NK-92 treated with Interleukin-12 subunit alpha and Interleukin-12 subunit beta, amount 100 ng/mL, for 24 hours (cell line): ENCODE measurements at regions not wholly inside any gene's neighbourhood (a gene's known extent, or its start where the extent isn't known, plus 50 kb on each side); places are given as distances from the start of the nearest gene placed in this dataset.

Source experiments
- DNase-seq: peaks from one replicate; lab custom pipeline; 2025; lab: John Stamatoyannopoulos, UW

- no peak for DNase-seq
Measured at GRCh38 chrY:19142093-19142492, 368.6 kb upstream of the HSFY2 start.

DNA sequence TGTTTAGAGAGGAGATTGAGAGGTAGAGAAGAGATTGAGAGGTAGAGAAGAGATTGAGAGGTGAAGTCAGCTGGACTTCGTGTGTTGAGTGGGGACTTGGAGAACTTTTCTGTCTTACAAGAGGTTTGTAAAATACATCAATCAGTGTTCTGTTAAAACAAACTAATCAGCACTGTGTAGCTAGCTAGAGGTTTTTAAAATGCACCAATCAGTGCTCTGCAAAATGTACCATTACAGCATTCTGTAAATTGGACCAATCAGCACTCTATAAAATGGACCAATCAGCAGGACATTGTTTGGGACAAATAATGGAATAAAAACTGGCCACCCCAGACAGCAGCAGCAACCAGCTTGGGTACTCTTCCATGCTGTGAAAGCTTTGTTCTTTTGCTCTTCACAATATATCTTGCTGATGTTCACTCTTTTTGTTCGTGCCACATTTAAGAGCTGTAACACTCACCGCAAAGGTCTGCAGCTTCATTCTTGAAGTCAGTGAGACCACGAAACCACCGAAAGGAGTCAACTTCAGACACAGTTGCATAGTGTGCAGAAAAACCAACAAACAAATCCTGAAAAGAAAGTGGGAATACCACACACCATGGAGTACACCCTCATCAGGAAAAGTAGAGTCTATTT, 366.9 kb upstream of the HSFY2 start:
- DNase-seq: no peak

DNA sequence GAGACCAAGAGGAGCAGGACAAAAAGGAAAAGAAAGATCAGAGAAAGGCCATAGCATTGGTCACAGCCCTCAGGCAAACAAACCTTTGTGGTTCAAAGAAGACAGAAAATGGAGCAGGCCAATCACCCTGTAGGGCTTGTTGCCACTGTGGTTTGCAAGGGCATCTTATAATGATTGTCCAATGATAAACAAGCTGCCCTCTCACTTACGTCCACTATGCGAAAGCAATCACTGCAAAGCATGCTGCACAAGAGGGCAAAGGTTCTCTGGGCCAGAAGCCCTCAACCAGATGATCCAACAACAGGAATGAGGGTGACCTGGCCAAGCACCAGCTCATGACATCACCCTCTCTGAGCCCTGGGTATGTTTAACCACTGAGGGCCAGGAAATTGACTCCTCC, 360.9 kb upstream of the HSFY2 start:
- DNase-seq: no peak

GRCh38 chrY:19130569-19131358, 357.2 kb upstream of the HSFY2 start:
- DNase-seq: peak; percentile 4

DNA sequence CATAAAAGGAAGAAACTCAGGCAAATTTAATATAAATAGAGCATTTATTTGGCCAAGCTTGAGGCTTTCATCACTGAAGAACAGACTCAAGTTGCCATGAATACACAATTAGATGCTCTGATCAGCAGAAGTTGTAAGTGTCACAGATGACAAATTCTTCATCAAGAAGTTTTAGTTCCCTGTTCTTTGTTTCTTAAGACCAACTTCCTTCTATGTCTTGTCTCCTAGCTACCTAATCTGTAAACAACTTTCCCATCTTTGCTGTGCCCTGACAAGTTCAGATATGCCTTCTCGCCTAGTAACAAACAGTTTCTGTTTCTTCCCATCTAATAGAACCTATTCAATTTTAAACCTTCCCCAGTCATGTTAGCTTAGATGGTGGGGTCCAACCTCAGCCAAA, 353.4 kb upstream of the HSFY2 start:
- no peak for DNase-seq

- no peak for DNase-seq
Measured at GRCh38 chrY:19124609-19125008, 351.1 kb upstream of the HSFY2 start.

DNA sequence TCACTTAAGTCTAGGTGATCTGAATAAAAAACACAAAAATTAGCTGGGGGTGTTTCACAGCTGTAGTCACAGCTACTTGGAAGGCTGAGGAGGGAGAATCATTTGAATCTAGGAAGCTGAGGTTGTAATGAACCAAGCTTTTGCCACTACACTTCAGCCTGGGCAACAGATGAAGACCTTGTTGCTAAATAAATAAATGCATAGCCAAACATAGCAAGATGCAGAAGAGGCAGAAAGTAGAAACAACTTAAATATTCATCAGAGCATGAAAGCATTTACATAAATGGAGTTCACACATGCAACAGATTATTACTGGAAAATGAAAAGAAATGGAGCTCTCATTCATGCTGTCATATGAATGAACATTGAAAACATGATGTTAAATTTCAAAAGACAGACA, 348.9 kb upstream of the HSFY2 start:
- no peak for DNase-seq

DNA sequence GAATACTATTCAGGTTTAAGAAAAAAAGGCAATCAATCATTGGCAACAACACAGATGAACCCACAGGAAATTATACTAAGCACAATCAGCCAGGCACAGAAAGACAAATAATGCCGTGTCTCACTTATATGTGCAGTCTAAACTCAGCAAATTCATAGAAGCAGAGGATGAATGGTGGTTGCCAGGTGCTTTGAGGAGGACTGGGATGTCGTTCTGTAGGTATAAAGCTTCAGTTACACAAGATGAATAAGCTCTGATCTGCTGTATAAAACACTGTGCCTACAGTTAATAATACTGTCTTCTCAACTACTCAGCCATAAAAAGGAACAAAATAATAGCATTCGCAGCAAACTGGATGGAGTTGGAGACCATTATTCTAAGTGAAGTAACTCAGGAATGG, 324.8 kb upstream of the HSFY2 start:
- DNase-seq: no peak

DNA sequence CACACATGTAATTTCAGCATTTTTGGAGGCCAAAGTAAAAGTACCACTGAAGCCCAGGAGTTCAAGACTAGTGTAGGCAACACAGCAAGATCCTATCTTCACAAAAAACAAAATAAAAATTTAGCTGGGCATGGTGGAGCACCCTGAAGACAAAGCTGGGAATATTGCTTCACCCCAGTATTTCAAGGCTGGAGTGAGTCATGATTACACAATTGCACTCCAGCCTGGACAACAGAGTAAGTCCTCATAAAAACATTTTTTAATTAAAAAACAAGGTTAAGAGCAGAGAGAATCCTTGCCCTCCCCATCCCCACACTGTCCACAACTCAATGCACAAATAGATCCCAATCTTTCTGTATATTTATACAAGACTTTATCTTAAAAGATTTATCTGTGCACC, 321.9 kb upstream of the HSFY2 start:
- no peak for DNase-seq

DNA sequence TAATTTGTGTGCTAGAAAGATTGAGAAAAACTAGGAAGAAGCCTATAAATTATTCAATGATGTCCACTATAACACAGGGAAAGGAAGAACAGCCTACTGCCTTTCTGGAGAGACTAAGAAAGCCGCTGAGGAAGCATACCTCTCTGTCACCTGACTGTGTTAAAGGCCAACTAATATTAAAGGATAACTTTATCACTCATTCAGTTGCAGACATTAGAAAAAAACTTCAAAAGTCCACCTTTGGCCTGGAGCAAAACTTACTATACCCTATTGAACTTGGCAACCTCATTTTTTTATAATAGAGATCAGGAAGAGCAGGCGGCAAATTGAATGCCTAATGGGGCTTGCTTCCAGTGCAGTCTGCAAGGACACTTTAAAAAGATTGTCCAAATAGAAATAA, 309.5 kb upstream of the HSFY2 start:
- no peak for DNase-seq

DNA sequence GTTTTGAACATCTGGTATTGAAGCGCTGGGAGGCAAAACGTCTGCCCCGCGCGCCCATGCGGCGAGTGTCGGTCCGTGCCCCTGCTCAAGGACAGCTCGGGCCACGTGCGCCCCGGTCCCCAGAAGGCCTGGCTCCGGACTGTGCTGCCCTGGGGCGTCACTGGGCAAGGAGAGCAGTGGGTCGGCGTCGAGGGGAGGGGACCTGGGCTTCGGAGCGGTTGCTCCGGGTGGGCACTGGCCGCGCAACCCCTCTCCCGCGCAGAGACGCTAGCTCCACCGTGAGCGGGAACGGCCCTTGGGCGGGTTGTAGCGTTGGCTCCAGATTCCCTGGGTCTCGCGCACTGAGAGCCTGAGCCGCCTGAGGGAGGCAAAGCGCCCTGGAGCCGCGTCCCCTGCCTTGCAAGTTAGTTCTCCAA, 304.2 kb upstream of the HSFY2 start:
- DNase-seq: no peak

- DNase-seq: no peak
Measured at GRCh38 chrY:19076846-19077697, 303.5 kb upstream of the HSFY2 start.

DNA sequence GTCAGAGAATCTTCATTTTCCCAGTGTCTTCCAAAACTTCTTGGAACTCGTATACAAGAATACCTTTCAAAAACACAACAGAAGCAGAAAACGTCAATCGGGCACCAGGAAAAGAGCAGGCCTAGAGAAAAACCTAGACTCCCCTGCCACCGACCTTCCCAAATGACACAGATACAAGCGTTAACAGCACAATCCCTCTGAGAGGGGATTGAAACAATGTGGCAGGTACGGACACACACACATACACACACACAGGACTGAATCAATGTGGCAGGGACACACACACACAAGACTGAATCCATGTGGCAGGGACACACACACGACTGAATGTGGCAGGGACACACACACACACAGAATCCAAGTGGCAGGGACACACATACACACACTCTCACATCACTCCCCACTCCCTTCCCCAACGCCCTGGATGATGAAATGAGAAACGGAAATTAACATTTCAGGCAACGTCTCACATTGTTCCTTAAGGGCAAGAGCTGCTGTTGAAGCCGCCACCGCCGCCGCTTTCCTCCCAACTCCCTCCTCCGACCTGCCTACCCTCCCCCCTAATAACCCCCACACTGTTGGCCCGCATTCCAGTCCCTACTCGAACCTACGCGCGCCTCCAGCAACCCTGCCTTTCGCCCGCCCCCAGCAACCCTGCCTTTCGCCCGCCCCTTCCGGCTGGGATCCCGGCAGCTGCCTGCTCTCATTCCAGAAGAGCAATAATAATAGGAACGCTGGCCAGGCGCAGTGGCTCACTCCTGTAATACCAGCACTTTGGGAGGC, 302.1 kb upstream of the HSFY2 start:
- DNase-seq: no peak

DNA sequence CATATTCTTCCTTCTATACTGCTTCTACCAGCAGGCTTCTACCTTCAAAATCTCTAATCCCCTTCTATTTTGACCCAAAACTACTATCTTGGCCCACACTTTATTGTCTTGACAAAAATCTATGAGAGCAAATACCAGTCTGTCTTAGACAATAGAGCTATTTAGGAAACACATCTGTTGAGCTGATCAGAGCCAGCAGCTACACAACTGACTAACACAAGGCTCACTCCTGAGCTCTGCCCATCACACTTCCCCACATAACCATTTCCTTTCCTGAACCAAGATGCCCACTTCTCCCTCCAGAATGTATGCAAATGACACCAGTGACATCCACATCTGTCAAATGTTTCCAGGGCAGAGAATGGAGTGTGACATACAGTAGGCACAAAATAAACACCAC, 293.9 kb upstream of the HSFY2 start:
- no peak for DNase-seq

- no peak for DNase-seq
Measured at GRCh38 chrY:19066447-19067190, 293.1 kb upstream of the HSFY2 start.

- no peak for DNase-seq
Measured at GRCh38 chrY:19065119-19065518, 291.6 kb upstream of the HSFY2 start.

DNA sequence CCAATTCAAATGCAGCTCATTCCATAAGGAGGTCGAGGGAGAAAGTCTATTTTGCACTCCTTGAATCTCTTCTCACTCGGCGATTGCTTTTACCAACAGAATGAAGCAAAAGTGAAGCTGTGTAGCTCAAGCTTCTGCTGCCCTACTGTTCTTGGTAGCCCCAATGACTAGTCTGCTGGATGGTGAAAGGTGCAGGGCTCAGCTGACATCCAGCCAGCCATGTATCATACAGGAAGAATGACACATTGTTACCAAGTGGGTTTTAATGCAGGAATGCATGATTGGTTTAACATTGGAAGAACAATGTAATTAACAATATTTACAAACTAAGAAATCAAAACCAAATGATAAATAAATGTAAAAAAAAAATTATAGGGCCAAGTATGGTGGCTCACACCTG, 286.2 kb upstream of the HSFY2 start:
- no peak for DNase-seq

DNA sequence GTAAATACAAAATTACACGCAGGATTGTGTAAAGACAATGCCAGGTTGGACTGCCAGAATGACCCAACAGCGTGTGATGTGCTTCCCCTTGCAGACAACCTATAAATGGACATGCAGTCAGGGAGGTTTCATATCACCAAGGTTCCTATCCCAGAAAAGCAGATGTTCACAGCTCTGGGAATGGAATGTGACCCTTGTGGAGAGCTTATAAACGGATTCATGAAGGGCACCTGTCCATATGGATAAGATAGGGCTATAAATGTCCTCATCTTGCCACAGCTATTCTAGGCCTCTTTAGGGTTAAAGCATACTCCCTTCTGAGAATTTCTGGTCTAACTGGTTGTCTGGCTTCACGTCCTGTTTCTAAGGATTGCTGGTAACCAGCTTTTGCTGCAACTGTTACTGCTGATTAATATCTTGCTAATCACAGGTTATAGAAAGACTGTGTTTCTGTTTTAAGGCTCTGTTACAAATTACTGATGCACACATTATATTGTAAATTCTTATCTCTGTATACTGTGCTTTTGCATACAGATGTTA, 285.4 kb upstream of the HSFY2 start:
- no peak for DNase-seq

- DNase-seq: no peak
Measured at GRCh38 chrY:19056138-19056469, 282.6 kb upstream of the HSFY2 start.

- DNase-seq: no peak
Measured at GRCh38 chrY:19055232-19056137, 281.9 kb upstream of the HSFY2 start.
